GM18517 (cell line): ENCODE measurements at regions not wholly inside any gene's neighbourhood (a gene's known extent, or its start where the extent isn't known, plus 50 kb on each side); places are given as distances from the start of the nearest gene placed in this dataset.
"Not testable (repeated sequence)": the region's sequence is repeated elsewhere in the genome, so short reads cannot be mapped to it uniquely, and the experiment has no call there.

Source experiments
- ATAC-seq: cut with Tn5 transposase; IDR thresholded peaks from one replicate; pipeline ENCODE4 v1.9.1; 2021; ENCODE audit warnings: mild to moderate bottlenecking, moderate library complexity; ENCODE audit not compliant: unreplicated experiment

DNA sequence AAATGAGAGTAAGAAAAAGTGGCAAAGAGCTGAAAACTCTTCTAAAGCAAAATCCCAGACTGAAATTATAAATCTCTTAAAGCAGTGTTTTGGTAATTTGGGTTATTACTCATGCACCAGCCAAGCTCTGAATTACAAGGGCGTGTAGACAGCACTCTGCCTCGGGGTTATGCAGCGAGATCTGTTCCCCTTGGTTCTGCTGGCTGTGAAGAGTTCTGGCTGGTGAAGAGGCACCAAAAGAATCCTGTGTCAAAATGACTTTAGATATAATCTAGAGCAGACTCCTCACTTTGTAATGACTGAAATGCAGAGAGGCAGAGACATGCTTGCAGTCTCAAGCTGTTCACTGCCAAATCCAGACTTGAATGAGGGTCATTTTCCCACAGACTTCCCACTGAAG is 461.8 kb upstream of the CXADR start:
- ATAC-seq = no peak

DNA sequence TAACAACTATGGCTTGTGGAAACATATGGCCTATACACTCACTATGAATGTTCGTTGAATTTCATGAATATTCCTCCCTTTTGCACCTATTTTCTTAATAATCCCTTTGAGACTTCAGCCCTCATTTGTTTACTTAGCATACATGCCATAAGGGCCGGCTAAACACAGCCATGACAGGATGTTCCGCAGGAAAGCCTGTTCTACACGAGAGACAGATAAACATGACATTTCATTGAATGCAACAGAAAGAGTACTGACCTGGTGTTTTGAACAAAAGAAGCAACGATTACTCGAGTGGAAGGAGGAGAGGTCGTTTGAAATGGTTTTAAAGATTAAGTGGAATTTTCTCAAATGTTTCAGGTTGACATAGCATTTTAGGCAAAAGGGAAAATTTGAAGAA is 459.5 kb upstream of the CXADR start:
- no peak for ATAC-seq

DNA sequence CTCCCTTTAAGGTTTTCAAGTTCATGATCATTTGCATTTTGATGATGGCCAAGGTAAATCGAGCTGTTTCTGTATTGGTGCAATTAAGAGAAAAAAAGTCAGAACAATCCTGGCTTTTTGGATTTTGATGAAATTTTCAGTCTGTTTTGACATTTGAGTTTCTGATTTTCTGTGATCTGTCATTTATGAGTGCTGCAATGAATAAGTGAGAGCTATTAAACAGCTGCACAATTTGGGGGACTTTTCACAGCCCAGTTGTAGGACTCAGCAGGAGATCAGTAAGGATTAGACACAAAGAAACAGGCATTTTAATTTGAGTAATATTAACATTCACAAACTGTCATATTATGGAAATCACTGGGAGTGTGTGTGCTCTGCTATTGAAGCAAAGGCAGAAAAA is 452.9 kb upstream of the CXADR start:
- ATAC-seq = no peak

DNA sequence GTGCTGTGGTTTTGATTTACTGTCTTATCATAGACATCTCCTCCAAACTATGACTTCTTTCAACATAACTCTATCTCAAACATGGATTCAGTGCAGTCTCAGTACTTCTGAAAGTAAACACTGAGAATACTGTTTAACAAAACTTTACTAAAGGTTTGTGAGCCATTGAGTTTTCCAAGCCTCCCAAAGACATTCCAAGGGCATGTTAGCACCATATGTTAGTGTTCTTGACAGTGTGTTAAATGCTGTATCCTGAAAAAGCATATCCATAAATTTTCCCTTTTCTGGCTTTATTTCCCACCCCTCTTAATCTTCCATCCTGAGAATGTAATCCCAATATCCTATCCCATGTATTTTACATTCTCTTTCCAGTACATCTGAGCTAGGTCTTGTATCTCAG is 446.8 kb upstream of the CXADR start:
- no peak for ATAC-seq

DNA sequence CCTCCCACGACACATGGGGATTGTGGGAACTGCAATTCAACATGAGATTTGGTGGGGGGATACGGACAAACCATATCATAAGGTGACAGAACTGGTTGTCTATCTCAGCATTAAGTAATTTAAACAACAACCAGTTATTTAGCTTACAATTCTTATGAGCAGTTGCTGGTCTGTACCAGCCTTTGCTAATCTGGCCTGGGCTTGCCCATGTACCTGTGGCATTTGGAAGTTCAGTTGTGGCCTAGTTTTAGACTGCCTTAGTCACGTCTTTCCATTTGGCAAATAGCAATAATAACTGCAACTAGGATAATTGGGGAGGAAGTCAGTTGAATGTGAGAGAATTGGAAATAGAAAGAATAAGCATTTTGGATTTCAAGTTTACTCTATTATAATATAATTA is 441.8 kb upstream of the CXADR start:
- no peak for ATAC-seq

DNA sequence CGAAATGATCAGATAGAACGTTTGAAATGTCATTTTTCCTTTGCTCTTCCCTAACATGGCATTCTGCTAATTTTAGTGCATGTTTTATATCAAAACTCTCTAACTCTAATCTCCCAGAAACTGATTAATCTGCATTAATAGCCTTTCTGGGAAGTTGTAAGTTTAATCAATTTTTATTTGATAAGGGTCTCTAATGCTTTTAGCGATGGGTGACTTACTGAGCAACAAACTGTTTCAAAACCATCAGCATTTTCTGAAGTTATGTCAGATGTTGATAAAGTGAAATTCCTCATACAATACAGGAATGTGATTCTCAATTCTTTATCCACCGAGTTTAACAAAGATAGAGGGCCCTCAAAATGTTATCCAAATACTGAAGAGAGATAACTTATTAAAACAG is 431.6 kb upstream of the CXADR start:
- ATAC-seq = no peak

DNA sequence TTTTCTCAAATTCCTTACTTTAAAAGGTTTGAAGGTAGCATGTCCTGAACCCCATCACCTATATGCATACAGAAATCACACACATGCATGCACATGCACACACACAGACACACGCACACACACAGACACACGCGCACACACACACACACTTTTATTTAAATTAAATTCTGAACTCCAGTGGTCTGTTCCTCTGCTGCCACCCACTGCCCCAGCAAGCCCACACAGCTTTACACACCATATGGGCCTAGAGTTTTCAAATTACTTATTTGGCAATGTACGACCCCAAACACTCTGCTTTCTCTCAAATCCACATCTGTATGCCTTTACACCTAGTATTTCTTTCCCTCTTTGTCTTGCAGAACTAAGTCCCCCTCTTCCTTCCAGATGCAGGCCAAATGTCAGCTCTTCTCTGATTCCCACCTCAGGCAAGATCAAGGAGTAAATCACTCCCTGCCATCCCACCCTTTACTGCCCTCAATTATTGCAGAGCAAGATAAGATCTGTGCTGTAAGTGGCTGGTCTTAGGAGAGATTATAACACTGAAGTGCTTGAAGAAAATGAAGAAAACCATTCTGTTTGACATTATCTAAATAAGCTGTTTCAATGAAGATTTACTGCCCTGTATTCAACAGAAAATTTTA is 429.9 kb upstream of the CXADR start:
- no peak for ATAC-seq

DNA sequence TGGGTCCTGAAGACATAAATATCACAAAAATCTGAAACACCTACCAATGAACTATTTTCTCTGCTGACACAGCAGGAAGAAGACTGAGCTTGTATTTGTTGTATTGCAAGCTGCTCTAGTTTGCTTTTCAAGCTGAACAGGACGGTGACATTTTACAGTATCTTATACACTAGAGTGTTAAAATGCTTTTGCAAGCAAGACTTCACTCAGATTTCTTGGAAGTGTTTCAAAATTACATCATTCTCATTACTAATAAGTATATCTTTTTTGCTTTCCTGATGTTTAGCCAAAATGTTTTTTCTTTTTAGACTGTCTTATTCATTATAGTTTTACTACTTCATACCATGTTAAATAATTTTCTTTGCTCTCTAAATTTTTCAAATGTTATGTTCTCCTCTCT is 427.1 kb upstream of the CXADR start:
- ATAC-seq = no peak

DNA sequence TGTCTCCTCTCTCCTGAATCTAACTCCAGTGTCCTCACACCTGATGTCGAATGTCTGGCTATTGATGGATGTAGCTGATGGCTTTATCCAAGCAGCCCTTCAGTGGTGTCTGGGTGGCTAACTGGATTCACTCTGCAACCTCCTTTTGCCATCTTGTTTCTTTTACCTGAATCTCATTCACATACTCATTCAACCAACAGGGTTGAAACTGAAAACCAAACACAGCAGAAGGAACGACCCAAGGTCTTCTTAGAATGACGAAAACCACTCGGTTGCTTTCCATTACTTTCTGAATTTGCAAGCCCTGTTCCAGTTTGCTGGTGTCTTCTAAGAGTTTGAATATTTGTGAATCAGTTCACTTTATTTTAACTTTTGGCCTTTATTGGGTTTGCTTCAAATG is 424.3 kb upstream of the CXADR start:
- ATAC-seq = no peak

DNA sequence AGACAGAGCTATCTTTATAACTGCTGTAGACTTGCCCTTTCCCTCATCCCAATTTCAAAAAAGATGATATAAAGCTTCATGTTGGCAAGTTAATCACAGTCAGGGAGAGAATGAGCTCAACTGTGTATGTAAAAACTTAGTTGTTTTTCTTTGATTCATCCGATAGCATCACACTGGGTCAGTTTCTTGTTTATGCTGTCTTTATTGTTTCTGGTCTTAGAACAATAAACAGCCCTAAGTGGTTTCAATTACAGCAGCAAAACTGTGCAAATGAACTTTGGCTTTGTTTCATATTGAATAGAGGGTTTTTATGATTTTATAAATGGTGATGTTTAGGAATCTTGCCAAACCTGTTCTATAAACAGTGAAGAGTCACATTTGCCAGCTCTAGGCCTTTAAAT is 423.8 kb upstream of the CXADR start:
- ATAC-seq = no peak

DNA sequence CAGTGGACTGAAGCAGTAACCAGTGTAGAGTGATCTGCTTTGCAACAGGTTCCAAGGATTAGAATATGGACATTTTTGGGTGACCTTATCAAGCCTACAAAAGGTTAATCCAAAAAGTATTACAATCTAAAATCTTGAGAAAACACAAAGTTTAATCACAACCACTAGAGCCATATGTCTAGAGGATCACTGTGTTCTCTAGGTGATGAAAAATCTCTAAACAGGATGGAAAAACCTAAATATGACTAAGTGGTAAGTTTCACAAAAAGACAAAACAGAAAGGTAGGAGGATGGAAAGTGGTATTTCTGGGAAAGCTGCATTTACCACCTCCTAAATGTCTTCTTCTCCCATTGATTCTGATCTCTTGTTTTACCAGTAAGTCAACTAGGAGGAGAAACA is 411.1 kb upstream of the CXADR start:
- no peak for ATAC-seq

DNA sequence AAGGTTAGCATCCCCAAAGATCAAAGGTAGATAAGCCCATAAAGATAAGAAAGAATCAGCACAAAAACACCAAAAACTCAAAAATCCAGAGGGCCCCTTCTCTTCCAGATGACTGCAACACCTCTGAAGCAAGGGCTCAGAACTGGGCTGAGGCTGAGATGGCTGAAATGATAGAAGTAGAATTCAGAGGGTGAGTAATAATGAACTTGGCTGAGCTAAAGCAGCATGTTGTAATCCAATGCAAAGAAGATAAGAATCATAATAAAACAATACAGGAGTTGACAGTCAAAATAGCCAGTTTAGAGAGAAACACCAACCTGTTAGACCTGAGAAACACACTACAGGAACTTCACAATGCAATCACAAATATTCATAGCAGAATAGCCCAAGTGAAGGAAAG is 406.9 kb upstream of the CXADR start:
- no peak for ATAC-seq

DNA sequence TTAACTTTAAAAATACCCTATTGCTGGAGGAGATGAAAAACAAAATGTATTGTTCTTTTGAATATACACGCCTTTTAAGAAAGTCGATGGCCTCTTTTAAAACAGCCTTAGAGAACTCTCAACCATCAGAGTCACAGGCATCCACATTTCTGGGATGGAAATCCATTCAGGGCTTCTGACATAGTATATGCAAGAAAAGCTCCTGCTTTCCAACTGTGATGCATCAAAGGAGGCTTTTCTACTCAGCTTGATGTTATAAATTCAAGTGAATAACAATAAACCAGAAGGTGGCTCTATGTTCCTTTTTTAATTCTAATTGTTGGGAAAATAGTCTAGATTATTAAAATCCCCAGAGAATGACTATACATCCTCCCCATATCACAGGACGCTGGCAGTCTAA is 398.8 kb upstream of the CXADR start:
- no peak for ATAC-seq

DNA sequence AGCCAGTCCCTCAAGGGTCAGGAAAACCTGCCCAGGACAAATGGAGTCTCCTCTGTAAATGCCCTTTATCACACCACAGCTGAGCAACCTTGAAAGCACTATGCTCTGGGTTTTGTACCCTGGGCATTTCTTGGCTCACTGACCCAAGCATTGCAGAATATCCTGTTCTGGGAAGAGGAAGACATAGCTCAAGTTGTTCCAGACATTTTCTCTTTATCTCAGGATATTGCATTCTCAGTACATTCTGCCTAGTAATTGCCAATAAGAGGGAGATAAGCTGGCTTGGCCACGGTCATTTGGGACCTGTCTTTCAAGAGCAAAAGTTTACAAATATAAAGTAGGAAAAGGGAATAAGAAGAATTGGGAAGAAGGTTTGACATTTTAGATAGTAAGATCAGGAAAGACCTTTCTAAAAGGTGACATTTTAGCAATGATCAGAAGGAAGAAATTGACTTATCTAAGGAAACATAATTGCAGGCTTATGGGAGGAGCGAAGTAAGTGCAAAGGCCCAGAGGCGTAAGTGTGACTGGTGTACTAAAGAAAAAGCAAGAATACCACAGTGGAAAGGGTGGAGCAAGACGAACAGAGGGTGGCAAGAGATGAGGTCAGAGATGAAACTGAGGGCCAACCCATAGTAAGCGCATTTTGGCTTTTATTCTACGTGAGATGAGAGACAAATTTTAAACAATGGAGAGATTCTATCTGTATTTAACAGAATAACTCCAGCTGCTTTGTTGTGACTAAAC is 394.0 kb upstream of the CXADR start:
- no peak for ATAC-seq

DNA sequence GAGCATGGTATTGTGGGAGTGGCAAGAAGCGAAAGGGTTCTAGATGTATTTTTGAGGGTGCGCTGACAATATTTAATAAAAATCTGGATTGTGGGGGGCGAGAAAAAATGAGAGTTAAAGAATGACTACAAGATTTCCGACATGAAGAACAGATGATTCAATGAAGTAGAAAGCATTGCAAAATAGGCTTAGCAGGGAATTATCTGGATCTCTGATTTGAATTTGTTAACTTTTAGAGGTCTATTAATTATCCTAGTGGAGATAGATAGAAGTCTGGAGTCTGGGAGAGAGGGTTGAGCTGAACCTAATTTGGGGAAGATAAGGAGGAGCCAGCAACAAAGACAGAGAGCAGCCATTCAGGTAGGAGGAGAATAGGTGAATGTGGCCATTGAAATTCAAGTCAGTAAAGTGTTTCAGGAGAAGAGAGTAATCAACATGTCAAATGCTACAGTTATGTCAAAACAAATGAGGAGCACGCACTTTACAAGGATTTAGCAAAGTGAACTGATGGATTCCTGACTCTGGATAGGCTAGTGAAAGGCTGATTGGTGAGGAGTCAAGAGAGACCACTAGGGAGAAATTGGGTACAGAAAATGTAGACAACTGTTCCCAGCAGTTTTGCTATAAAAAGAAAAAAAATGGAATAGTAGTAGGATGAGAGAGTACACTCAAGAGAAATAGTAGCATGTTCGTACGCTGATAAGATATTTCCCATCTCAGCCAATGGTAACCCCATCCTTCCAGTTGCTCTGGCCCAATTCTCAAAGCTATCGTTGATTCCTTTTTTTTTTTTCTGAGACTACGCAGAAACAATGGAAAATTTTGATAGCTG is 393.2 kb upstream of the CXADR start:
- ATAC-seq = no peak

DNA sequence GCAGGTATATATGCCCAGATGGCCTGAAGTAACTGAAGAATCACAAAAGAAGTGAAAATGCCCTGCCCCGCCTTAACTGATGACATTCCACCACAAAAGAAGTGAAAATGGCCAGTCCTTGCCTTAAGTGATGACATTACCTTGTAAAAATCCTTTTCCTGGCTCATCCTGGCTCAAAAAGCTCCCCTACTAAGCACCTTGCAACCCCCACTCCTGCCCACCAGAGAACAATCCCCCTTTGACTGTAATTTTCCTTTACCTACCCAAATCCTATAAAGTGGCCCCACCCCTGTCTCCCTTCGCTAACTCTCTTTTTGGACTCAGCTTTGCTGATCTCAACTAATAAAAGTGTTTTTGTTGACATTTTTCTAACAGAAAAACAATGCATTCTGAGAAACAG is 385.4 kb upstream of the CXADR start:
- ATAC-seq = not testable (repeated sequence)

DNA sequence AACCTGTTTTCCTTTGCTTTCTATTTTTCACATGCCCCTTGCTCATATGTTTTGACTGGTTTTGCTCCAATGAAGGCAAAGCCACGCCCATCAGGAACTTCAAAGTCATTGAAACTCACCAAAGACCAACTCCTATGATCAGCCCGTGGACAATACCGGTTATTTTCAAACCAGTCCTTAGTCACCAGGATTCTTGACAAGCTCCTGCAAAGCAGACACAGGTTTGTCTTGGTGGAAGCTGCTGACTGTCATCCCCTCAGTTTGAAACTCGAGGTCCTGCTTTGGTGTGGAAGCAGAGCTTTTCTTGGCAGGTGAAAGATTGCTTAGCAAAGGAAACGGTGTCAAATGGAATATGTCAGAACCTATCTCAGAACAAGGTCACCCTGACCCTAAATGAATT is 384.7 kb upstream of the CXADR start:
- ATAC-seq = no peak

DNA sequence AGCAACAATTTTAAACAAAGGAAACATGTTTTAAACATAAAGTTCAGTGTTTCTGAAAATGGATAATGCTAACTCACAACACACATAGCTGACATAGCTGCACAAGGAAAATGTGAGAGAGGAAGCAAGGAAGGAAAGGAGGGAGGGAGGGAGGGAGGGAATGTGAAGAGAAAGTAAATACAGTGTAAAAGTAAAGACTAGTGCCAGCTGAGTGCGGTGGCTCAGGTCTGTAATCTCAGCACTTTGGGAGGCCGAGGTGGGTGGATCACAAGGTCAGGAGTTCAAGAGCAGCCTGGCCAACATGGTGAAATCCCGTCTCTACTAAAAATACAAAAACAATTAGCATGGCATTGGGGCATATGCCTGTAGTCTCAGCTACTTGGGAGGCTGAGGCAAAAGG is 373.7 kb upstream of the CXADR start:
- ATAC-seq = not testable (repeated sequence)

DNA sequence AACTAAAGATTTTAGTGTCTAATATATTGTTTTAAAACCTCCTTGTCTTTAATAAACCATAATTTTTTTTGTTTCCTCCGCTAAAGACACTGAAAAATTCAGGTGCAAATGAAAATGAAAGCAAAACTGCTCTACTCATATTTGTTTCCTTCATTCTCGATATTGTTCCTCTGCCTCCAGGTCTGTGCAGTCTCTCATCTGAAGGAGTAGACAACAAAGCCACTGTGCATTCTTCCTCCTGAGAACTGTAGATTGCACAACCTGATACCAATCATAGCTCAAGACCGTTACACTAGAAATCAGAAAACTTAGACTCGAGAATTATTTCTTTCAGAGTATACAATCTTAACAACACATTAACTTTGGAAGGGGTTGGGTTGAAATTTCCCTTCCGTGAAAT is 373.1 kb upstream of the CXADR start:
- ATAC-seq = no peak

DNA sequence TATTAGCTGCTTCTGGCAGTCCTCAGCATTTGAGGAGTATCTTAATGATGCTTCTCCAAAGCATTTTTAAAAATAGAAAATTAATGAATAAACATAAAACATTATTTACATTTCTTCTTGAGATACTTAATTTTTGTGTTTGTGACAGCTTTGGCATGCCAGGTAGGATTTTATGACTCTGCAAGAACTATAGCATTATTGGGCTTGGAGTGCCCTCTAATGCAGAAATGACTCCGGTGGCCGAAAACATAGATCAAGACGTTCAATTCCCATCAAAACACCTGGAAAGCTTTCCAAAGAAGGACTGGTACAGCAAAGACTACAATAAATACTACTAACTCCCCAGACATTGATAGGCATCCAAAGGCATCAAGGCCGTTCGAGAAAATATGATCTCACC is 366.4 kb upstream of the CXADR start:
- no peak for ATAC-seq

DNA sequence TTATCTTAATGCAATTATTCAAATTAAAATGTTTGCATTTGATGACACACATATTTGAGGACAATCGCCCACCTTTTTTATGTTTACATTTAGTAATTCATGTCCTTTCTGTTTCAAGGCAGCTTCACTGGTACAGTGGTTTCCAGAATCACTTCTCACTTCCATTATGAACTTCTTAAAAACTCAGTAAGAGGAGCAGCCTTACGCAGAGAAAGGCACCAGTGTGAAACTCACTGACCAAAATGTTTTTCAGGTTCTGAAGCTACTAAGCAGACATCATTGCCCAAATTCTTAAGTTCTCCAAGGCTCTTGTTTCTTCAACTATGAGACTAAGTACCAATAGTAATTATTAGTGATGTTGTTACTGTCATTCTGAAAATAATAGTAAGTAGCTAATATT is 353.1 kb upstream of the CXADR start:
- ATAC-seq = no peak

DNA sequence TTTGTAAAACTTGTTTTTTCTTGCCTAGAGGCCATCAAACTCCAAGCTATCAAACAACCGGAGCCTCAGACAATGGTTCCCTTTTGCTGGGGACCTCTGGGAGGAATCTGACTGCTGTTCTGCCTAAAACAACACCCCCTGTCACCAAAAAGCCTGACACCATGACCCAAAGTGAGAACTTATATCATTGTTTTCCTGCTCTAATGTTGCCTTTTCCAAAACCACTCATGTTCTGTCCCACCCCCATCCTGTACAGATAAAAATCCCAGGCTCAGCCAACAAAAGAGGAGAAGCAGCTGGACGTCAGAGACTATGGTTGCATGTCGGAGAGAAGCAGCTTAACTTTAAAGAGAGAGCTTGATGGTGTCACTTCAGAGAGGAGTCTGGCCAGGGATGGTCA is 327.2 kb upstream of the CXADR start:
- no peak for ATAC-seq
